Body of pancreas (tissue), 4 donors: ENCODE measurements at regions not wholly inside any gene's neighbourhood (a gene's known extent, or its start where the extent isn't known, plus 50 kb on each side); places are given as distances from the start of the nearest gene placed in this dataset.

Source experiments
- ATAC-seq: fragments of 150-250 bp; one replicate; pipeline ENCODE4 v1.9.1; 2016
- DNase-seq, 4 donors: peaks; one replicate each; pipeline ENCODE4 v3.0.0-alpha.2; 2019
- H3K27ac ChIP-seq, 4 donors: fragments of 200-600 bp; sonication (generic); 1 replicate in 3 of 4; 2 replicates in 1 of 4; pipeline versions ENCODE4 v1.5.1 to v1.6.1; 2016 to 2019; ENCODE audit warnings: mild to moderate bottlenecking in 1 of 4, mixed read lengths in 1 of 4, moderate library complexity in 1 of 4
- H3K27me3 ChIP-seq, 2 donors: fragments of 200-600 bp; sonication (generic); one replicate each; pipeline ENCODE4 v1.6.0; 2016; ENCODE audit warnings: mild to moderate bottlenecking in 1 of 2
- H3K36me3 ChIP-seq, 2 donors: fragments of 200-600 bp; sonication (generic); replicated peaks in 1 of 2; 2 replicates each; pipeline ENCODE4 v1.5.1; 2016; ENCODE audit warnings: low read depth in 2 of 2; ENCODE audit not compliant: insufficient read depth in 1 of 2
- H3K4me1 ChIP-seq: fragments of 200-600 bp; sonication (generic); one replicate; pipeline ENCODE4 v1.6.0; 2016
- H3K4me3 ChIP-seq, 2 donors: fragments of 200-600 bp; sonication (generic); 1 replicate in 1 of 2; 2 replicates in 1 of 2; pipeline ENCODE4 v1.5.1; 2016 to 2019
- H3K9me3 ChIP-seq, 3 donors: fragments of 200-600 bp; sonication (generic); 1 replicate in 2 of 3; 2 replicates in 1 of 3; pipeline ENCODE4 v1.5.1; 2016
- POLR2A ChIP-seq, 3 donors: fragments of 450-650 bp; IDR thresholded peaks; one replicate each; pipeline ENCODE4 v1.6.1; 2016; ENCODE audit warnings: antibody characterized with exemption in 3 of 3, mild to moderate bottlenecking in 2 of 3
- WGBS, 2 donors: methylation state at CpG; one replicate each; pipeline ENCODE4 v1.1.5; 2017; 5-methylcytosine and 5-hydroxymethylcytosine counted together
- intact Hi-C: fragments of 100-400 bp; cut with DNase I; formaldehyde crosslinking; loops from one replicate; pipeline ENCODE4 v1.15.1; 2023
- TF ChIP-seq, protein P1 (sequence below), 7 experiments: fragments of 450-650 bp in 4 of 7; fragments of 200-600 bp in 3 of 7; sonication (generic) in 3 of 7; IDR thresholded peaks; one replicate each; pipeline ENCODE4 v1.5.1; 2016 to 2019; ENCODE audit warnings: antibody characterized with exemption in 7 of 7

DNA sequence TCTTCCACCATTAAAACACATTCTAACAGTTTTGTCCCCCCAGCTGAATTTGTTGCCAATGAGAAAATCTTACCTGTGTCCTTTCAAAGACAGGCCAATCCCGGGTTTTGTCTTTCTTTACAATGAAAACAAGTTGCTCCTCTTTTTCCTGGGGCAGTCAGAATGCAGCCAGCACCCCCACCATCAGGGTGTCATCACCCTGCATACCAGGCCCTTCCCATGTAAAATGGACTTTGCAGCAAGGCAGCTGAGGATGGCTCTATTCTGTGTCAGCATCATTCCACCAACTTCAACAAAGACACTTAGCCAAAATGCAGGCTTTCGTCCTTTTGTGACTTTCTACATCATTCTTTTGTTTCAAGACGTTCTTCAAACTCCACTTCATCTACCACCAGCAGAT, 490.9 kb downstream of the OCA2 start:
- Histone ChIP-seq H3K27ac (no peak overlapping the region), H3K4me3 (no peak overlapping the region), H3K9me3 (no peaks in the 10 kb centered on the region), H3K27me3 (no peaks in the 10 kb centered on the region), H3K36me3 (no peaks in the 10 kb centered on the region), H3K4me1 (no peaks in the 10 kb centered on the region)
- WGBS, 2 donors, result 43 to 57% methylated on average over 3 of the region's 3 CpGs
- ATAC-seq, result no peak
- DNase-seq, result no peak
- intact Hi-C loops, result no loop called here
- TF ChIP-seq POLR2A (IDR thresholded peaks at IDR 0.05), result no peak
- TF ChIP-seq, protein P1, sequence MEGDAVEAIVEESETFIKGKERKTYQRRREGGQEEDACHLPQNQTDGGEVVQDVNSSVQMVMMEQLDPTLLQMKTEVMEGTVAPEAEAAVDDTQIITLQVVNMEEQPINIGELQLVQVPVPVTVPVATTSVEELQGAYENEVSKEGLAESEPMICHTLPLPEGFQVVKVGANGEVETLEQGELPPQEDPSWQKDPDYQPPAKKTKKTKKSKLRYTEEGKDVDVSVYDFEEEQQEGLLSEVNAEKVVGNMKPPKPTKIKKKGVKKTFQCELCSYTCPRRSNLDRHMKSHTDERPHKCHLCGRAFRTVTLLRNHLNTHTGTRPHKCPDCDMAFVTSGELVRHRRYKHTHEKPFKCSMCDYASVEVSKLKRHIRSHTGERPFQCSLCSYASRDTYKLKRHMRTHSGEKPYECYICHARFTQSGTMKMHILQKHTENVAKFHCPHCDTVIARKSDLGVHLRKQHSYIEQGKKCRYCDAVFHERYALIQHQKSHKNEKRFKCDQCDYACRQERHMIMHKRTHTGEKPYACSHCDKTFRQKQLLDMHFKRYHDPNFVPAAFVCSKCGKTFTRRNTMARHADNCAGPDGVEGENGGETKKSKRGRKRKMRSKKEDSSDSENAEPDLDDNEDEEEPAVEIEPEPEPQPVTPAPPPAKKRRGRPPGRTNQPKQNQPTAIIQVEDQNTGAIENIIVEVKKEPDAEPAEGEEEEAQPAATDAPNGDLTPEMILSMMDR (IDR thresholded peaks at IDR 0.05), result no peak

DNA sequence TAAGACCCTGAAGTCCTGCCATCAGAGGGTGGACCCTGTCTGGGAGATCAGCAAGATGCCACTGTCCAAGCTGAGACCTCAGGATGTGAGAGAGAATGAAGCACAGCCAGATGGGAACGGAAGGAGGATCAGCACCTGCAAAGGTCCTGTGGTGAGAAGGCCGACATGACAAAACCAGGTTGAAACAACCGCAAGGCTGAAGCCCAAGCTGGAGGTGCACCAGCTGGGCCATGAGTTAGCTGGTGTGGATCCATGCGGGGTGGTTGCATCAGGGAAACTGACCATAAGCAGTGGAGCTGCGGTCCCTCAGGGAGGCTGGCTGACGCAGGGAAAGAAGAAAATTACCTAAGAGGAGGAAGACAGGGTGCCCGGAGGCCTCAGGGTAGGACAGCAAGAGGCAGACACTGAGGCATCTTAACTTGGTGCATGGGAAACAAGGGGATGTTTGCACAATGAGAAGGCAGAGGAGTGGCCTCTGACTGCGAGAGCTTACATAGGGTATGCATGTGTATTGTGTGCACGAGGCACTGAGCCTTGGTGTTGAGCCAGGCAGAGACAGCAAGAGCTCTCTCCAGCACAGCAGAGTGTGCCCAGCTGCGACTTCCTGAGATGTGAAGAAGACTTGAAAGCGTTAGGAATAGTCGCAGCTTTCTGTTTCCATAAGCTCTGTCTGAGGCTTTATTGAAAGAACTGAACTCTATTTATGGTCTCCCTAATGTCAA, 497.7 kb downstream of the OCA2 start:
- WGBS, 2 donors, result 51 to 64% methylated on average over 12 of the region's 12 CpGs
- H3K27me3 ChIP-seq, result no peaks in the 10 kb centered on the region
- no peak overlapping the region for H3K27ac ChIP-seq
- no peaks in the 10 kb centered on the region for H3K36me3 ChIP-seq
- intact Hi-C loops, result no loop called here
- H3K9me3 ChIP-seq, result no peaks in the 10 kb centered on the region
- no peak overlapping the region for H3K4me3 ChIP-seq
- no peaks in the 10 kb centered on the region for H3K4me1 ChIP-seq
- TF ChIP-seq, protein P1 (IDR thresholded peaks at IDR 0.05), result no peak
- TF ChIP-seq POLR2A (IDR thresholded peaks at IDR 0.05), result no peak
- no peak for ATAC-seq
- no peak for DNase-seq

DNA sequence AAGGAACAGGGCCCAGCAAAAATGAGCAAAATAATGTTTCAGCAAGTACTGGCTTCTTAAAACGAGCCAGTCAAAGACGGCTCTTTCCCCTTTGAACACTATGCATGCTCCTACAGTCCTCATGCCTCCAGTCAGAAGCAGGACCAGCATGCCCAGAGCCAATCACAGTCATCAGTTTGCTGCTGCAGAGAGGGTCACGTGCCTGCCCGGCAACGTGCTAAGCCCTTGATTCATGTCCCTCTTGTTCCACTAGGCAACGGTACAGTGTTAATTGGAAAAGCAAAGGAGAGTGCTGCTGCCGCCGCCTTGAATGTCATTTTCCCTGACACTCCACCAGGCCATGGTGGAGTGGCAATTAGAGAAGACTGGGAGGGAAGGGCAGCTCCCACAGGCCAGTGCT, 500.1 kb downstream of the OCA2 start:
- WGBS, 2 donors, result 78 to 79% methylated on average over 8 of the region's 8 CpGs
- Histone ChIP-seq H3K4me1 (no peaks in the 10 kb centered on the region), H3K27ac (no peak overlapping the region), H3K9me3 (no peaks in the 10 kb centered on the region), H3K4me3 (no peak overlapping the region), H3K27me3 (no peaks in the 10 kb centered on the region), H3K36me3 (no peaks in the 10 kb centered on the region)
- ATAC-seq (no peak), DNase-seq (no peak)
- intact Hi-C loops, result no loop called here
- TF ChIP-seq POLR2A (IDR thresholded peaks at IDR 0.05), result no peak
- TF ChIP-seq, protein P1 (IDR thresholded peaks at IDR 0.05), result no peak

DNA sequence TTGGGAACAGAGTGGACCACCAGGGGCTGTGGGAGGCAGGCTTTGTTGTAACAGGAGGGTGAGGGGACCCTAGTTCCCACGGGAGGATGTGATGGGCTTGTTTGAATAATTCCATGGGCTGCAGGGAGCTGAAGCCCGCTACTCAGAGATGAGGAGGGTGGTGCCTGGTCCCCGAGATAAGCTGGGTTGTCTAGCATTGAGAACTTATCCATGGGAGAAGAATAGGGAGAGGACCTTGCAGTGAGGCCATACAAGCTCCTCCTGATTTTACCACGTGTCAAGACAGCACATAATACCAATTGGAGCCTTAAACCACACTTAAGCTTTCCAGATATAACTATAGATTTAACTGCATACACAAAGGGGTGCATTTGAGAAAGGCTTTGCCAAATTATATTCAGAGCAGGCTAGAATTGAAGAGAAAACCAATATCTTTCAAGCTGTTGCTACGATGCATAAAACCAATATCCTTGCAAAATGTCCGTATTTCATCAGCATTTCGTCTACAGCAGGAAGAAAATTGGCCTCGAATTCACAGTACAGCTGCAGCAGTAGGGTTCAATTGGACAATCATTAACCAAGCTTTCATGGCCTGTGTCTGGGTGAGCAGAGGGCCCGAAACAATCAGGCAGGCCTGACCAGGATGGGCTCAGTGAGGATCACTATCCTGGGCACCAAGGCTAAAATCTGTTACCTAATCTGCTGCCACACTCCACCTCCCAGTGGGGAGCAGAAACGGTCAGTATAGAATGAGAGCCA, 500.7 kb downstream of the OCA2 start:
- Histone ChIP-seq H3K36me3 (no peaks in the 10 kb centered on the region), H3K27ac (no peak overlapping the region), H3K9me3 (no peaks in the 10 kb centered on the region), H3K27me3 (no peaks in the 10 kb centered on the region), H3K4me1 (no peaks in the 10 kb centered on the region), H3K4me3 (no peak overlapping the region)
- WGBS, 2 donors, result 62 to 68% methylated on average over 9 to 10 of the region's 10 CpGs
- DNase-seq (no peak), ATAC-seq (no peak)
- TF ChIP-seq, protein P1 (IDR thresholded peaks at IDR 0.05), result no peak
- TF ChIP-seq POLR2A (IDR thresholded peaks at IDR 0.05), result no peak
- intact Hi-C loops, result no loop called here
